ENCODE measurements at regions not wholly inside any gene's neighbourhood (a gene's known extent, or its start where the extent isn't known, plus 50 kb on each side); places are given as distances from the start of the nearest gene placed in this dataset.

GRCh38 chr7:145899938-145900337, 216.7 kb upstream of the CNTNAP2 start:
- Histone ChIP-seq H4K20me1 (ENCODE audit: control insufficient read depth, insufficient read depth, low read depth, low read length) (no peaks in the 10 kb centered on the region), H3K9me3 (ENCODE audit: control insufficient read depth, insufficient read depth, low read length) (0 out of 2 replicates have a peak, but pooled peaks cover 6% of the 10 kb centered on the region), H3K4me2 (ENCODE audit: low read length) (no peak overlapping the region), H3K4me3 (ENCODE audit: low read length) (no peak overlapping the region), H3F3A (ENCODE audit: control insufficient read depth, insufficient read depth) (no peaks in the 10 kb centered on the region), H3K4me1 (ENCODE audit: control insufficient read depth, low read length) (no peaks in the 10 kb centered on the region), H3K36me3 (ENCODE audit: control insufficient read depth, low read length) (no peaks in the 10 kb centered on the region), H3K27ac (ENCODE audit: low read depth, low read length) (no peak overlapping the region), H3K79me2 (ENCODE audit: control insufficient read depth, low read length) (no peaks in the 10 kb centered on the region), H3K9me2 (replicated peaks; ENCODE audit: control insufficient read depth, low read length) (no peaks in the 10 kb centered on the region), H3K27me3 (ENCODE audit: control insufficient read depth, low read length) (no peaks in the 10 kb centered on the region)
- TF ChIP-seq, protein P1, sequence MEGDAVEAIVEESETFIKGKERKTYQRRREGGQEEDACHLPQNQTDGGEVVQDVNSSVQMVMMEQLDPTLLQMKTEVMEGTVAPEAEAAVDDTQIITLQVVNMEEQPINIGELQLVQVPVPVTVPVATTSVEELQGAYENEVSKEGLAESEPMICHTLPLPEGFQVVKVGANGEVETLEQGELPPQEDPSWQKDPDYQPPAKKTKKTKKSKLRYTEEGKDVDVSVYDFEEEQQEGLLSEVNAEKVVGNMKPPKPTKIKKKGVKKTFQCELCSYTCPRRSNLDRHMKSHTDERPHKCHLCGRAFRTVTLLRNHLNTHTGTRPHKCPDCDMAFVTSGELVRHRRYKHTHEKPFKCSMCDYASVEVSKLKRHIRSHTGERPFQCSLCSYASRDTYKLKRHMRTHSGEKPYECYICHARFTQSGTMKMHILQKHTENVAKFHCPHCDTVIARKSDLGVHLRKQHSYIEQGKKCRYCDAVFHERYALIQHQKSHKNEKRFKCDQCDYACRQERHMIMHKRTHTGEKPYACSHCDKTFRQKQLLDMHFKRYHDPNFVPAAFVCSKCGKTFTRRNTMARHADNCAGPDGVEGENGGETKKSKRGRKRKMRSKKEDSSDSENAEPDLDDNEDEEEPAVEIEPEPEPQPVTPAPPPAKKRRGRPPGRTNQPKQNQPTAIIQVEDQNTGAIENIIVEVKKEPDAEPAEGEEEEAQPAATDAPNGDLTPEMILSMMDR (IDR thresholded peaks at IDR 0.05; ENCODE audit: low read depth, low read length, poor library complexity, severe bottlenecking) = no peak

DNA sequence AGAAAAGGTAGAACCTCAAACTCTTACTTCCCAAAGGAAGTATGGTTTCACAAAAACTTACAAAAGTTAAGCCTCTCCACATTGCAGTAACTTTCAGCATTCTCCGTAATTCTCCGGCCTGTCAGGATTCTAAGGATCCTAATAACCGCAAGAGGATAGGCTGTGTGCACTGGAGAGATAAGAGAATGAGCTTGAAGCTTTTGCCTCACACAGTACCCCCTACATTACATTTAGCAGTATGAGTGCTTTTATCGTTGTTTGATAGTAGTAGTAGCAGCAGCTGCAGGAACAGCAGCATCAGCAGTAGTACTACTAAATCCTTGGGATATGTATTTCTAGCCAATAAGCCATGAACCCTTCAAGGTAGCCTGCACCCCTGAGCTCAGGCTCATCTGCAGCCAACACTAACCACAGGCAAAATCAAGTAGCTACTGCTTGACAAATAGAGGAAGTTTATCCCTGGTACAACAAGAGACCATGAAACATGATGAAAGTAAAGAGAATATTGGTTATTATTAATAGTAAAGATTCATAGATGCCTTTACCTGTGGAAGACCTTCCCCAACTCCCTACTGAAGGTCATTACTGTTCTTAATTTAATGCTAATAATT, 222.6 kb upstream of the CNTNAP2 start:
- Histone ChIP-seq H3K9me3 (ENCODE audit: control insufficient read depth, insufficient read depth, low read length) (0 out of 2 replicates have a peak, but pooled peaks cover 6% of the 10 kb centered on the region), H3K4me3 (ENCODE audit: low read length) (no peak overlapping the region), H3K4me1 (ENCODE audit: control insufficient read depth, low read length) (no peaks in the 10 kb centered on the region), H3K79me2 (ENCODE audit: control insufficient read depth, low read length) (no peaks in the 10 kb centered on the region), H4K20me1 (ENCODE audit: control insufficient read depth, insufficient read depth, low read depth, low read length) (no peaks in the 10 kb centered on the region), H3K27me3 (ENCODE audit: control insufficient read depth, low read length) (no peaks in the 10 kb centered on the region), H3K9me2 (replicated peaks; ENCODE audit: control insufficient read depth, low read length) (no peaks in the 10 kb centered on the region; the same call in 1 of the 2 replicates), H3K36me3 (ENCODE audit: control insufficient read depth, low read length) (no peaks in the 10 kb centered on the region), H3F3A (ENCODE audit: control insufficient read depth, insufficient read depth) (no peaks in the 10 kb centered on the region), H3K4me2 (ENCODE audit: low read length) (no peak overlapping the region), H3K27ac (ENCODE audit: low read depth, low read length) (no peak overlapping the region)
- TF ChIP-seq, protein P1 (IDR thresholded peaks at IDR 0.05; ENCODE audit: low read depth, low read length, poor library complexity, severe bottlenecking) = no peak
- no peak for TF ChIP-seq EZH2phosphoT487 (IDR thresholded peaks at IDR 0.05; ENCODE audit: borderline replicate concordance, low read length)

- Histone ChIP-seq H3K9me2 (replicated peaks; ENCODE audit: control insufficient read depth, low read length) (no peaks in the 10 kb centered on the region), H3K4me1 (ENCODE audit: control insufficient read depth, low read length) (no peaks in the 10 kb centered on the region), H4K20me1 (ENCODE audit: control insufficient read depth, insufficient read depth, low read depth, low read length) (no peaks in the 10 kb centered on the region), H3F3A (ENCODE audit: control insufficient read depth, insufficient read depth) (no peaks in the 10 kb centered on the region), H3K36me3 (ENCODE audit: control insufficient read depth, low read length) (no peaks in the 10 kb centered on the region), H3K4me2 (ENCODE audit: low read length) (no peak overlapping the region), H3K9me3 (ENCODE audit: control insufficient read depth, insufficient read depth, low read length) (no peaks in the 10 kb centered on the region; the same call in 1 of the 2 replicates), H3K4me3 (ENCODE audit: low read length) (no peak overlapping the region), H3K27me3 (ENCODE audit: control insufficient read depth, low read length) (no peaks in the 10 kb centered on the region), H3K79me2 (ENCODE audit: control insufficient read depth, low read length) (no peaks in the 10 kb centered on the region), H3K27ac (ENCODE audit: low read depth, low read length) (no peak overlapping the region)
- TF ChIP-seq, protein P1 (IDR thresholded peaks at IDR 0.05; ENCODE audit: low read depth, low read length, poor library complexity, severe bottlenecking) = peak; percentile 33
- TF ChIP-seq EZH2phosphoT487 (IDR thresholded peaks at IDR 0.05; ENCODE audit: borderline replicate concordance, low read length) = no peak
Observed at GRCh38 chr7:145884716-145885514, 231.7 kb upstream of the CNTNAP2 start.
